IPS-NIHi7 (cell line): ENCODE measurements at regions not wholly inside any gene's neighbourhood (a gene's known extent, or its start where the extent isn't known, plus 50 kb on each side); places are given as distances from the start of the nearest gene placed in this dataset.

Experiments used
- DNase-seq: peaks from one replicate; pipeline ENCODE4 v3.0.0; 2012; ENCODE audit warnings: mixed read lengths; ENCODE audit errors: extremely low spot score

DNA sequence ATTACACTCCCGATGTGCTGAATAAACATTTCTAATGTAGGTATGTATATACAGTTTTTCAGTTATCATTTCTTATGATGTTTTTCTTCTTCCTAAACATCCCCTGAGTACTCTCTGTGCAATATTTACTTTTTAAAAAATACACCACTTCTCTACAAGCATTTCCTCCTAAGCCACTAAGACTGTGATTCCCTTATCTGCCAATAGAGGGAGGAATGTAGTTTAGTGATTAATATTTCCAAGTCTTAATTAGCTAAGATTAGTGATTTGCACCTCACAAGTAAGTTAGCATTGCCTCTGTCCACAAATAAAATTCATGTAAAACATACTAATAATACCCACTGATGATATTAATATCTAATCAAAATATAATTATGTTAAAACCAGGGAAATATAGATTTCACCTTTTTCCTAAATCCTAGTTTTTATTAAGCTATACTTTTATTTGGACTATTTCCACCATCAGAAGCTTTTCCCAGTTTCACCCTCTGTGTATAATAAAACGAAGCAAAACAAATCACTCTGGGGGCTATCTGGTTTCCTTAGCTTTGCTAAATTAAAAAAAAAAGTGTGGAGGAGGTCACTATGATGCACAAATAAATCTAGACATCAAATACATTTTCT is 909.1 kb downstream of the FAT4 start:
- no peak for DNase-seq

DNA sequence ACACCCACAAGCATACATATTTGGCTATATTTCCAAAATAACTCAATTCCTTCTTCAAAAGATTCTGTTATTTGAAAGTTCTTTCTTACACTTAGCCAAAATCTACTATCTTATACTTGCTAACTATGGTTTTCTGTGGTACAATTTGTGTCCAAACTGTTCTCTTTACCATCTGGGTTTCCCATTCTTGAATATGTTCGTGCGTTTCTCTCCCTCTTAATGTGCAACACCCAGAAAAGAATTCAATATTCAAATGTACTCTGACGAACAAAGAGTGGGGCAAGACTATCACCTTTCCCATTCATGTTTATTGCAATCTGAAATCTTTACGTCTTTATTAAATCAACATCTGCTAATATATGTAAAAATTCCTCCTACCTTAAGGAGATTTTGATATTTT is 912.7 kb downstream of the FAT4 start:
- DNase-seq, result no peak

DNA sequence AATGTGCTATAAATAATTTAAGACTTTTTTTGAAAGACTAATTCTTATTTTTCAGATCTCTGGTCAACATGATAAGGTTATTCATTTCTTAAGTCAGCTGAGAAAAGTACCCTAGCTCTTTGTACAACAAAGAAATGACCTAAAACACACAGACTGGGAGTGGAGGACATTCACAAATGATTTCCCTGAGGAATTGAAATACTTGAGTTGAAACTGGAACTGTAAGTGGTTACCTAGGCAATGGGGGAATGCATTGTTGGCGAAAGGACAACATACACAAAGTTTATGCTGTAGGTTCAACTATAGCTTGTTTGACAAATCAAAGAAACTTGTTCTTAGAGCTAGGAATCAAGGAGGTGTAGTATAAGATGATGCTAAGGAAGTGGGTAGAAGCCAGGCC is 915.5 kb downstream of the FAT4 start:
- DNase-seq, result no peak

DNA sequence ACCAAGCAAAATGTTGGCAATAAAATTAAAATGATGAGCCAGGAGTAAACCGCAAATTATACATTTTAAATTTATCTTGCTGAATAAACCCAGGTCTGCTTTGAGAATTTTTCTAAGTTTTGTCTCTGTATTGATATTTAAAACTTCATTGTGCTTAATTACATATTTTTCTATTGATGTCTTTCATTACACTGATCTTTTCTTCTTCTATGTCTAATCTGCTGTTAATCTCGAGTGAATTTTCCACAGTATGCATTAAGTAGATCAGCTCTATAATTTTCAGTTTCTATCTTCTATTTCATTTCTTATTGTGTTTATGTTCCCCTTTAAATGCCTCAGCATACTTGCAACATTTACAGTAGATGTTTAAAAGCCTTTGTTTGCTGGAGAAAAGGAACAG is 918.7 kb downstream of the FAT4 start:
- no peak for DNase-seq

DNA sequence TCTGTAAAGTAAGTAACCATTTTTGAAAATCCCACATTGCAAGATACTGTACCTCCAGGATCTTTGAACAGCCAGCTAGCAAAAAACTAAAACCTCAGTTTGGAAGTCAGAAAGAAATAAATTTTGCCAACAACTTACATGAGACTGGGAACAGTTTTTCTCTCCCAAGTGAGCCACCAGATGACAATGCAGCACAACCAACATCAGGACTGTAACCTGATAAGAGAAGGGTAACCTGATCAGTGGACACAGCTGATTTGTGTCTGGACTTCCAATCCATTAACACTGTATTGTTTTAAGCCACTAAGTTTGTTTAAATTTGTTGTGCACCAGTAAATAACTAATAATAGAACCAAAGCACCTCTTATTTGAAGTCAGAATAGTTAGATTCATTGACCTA is 923.3 kb downstream of the FAT4 start:
- peak; percentile 11 for DNase-seq

DNA sequence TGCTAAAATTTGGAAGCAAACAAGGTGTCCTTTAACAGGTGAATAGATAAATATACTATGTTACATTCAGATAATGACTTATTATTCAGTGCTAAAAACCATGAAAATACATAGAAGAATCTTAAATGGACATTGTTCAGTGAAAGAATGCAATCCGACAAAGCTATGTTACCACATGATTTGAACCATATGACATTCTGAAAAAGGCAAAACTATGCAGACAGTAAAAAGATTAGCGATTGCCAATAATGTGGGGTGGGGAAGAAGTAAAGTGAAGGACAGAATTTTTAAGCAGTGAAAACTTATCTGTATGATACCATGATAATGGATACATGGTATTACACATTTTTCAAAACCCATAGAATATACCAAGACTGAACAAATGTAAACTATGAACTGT is 926.9 kb downstream of the FAT4 start:
- no peak for DNase-seq

DNA sequence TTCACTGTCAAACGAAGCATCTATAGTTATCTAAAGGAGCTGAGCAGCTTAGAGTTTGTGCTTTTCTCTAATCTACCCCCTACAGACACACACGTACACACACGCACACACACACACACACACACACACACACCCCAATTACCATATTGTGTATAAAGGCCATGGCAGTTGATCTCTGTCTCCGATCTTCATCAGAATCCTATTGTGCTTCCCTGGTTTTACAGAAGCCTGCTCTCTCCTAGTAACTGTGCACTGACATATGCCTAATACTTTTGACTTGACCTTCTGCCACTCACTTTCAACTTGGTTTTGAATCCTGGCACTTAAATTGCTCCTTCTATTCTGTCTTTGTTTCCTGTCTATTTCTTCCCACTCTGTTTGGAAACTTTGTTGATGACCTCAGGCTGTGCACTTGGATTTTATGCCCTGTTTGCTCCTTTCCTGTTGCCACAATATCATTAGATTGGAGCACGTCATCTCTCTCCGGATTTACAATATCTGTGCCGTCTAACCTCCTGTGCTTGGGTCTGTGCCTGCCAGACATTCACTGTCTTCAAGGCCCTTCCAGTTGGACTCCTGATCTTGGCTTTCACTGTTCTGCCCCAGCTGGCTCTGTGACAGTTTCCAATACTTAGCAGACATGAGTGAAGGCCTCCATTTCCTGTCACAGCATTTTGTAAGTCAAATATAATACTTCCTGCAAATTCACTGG is 928.1 kb downstream of the FAT4 start:
- no peak for DNase-seq

DNA sequence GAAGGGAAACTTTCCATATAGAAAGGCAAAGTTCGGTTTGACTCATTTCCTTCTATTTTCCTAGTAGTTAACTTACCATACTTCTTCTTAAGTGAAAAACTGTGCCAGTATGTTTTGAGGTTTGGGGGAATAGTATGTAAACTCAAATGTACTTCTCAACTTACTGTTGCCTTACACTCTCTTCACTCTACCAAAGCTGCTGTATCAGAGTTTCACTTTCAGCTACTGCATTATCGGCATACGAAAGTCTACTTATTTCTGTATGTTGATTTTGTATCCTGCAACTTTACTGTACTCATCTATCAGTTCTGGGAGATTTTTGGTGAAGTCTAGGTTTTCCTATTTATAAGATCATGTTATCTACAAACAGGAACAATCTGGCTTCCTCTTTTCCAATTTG is 932.7 kb downstream of the FAT4 start:
- DNase-seq, result no peak

DNA sequence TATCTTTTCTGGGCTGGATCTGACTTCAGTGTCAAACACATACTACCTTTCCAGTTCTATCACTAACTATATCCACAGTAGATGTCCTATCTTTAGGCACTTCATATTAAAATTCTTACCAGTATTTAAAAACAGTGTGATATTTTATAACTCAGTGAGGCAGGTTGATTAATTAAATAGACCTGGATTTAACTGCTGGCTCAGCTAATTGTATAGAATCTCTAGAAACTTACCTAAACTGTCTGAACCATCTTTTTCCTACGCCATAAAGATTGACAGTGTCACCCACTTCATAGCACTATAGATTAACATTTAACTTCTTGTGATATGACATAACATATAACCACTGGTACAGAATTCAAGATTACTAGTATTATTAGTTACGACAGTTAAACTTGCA is 935.3 kb downstream of the FAT4 start:
- DNase-seq, result no peak

DNA sequence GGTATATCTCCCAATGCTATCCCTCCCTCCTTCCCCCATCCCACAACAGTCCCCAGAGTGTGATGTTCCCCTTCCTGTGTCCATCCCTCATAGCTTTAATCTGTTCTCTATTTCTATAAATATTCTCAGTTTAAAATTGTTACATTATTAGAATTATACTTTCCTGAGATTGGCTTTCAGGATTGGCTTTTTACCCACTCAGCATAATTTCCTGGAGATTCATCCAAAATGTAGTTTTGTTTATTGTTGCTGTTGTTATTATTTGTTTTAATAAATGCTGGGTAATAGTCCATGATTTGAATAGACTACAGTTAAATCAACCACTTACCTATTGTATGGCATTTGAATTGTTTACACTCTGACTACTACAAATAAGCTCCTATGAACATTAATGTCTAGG is 936.4 kb downstream of the FAT4 start:
- DNase-seq, result no peak

DNA sequence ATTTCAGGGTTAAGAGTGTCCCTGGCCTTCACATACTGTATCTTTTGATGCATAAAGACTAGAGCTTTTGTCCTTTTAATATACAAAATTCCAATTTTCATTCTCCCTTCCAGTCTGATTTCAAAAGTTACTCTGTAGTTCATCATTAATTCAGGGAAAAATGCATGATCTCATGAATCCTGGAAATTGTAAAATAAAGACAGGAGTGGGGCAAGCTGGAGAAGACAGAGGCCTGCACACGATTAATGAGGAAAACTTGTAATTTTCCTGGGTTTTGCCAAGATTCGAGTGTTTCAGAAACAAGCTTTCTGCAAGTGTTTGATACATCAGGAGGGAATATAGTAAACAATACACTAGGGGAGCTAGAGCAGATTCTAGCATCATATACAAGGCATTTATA is 947.9 kb downstream of the FAT4 start:
- no peak for DNase-seq

DNA sequence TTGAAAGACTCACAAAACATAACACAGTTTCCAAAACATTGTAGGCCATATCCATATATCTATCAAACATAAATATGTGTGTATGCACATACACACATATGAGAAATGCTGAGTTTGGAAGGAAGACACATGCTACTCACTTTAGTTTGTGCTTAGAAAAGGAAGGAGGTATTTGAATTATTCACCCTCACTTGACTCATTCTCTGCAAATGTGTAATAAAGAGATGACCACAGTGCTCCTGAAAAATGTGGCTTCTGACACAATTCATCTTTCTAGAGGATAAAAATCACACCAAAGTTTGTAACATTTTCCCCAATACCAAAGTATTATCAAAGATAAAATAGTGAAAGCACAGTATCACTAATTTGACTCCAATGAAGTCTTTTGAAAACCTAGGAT is 950.1 kb downstream of the FAT4 start:
- DNase-seq, result no peak

DNA sequence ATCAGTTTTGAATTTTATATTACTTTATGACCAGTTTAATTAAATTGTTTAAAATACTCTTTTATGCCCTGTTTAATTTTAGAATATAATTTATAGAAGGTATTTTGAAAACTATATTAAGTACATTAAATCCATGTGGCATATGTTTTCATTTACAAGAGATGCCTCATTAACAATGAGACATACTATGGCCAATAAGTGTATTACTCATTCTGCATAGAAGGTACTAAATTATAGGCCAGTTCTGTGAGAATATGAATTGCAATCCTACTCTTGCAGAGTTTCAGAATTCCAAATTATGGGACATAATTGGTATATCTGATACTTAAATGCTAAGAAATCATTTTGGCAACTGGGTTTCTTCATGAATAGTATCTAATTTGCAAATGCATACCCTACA is 951.1 kb downstream of the FAT4 start:
- no peak for DNase-seq

DNA sequence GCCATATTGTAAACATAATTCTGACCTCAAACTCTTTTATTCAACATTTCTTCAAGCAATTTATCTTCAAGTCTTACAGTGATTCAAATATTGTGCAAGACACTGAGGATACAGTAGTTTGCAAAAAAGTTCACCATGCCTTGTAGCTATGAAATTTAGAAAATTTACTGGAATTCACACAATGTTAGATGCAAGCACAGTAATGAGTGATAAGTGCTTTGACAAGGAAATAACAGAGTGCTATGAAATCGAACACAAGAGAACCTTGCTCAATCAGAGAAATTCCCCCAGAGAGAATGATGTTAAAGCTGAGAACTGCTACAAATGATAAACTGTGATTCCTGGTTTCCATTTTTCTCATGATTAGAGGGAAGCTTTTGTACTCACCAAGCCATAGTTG is 952.9 kb downstream of the FAT4 start:
- DNase-seq, result no peak

DNA sequence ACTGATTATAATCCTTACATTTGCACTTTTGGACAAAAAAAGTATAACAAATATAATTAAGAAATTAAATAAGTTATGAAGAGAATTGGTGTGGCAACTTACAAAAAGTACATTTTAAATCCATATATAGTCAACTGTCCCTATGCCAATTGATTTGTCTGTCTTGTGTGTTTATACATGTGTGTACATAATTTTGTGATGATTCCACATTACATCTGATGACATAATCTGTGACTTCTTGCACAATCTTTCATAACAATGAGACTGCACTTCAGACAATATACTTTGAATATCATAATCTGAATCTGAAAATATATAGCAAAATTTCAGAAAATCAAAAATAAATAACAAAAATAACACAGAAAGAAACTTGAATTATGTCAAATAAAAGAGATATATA is 953.4 kb downstream of the FAT4 start:
- DNase-seq, result no peak

DNA sequence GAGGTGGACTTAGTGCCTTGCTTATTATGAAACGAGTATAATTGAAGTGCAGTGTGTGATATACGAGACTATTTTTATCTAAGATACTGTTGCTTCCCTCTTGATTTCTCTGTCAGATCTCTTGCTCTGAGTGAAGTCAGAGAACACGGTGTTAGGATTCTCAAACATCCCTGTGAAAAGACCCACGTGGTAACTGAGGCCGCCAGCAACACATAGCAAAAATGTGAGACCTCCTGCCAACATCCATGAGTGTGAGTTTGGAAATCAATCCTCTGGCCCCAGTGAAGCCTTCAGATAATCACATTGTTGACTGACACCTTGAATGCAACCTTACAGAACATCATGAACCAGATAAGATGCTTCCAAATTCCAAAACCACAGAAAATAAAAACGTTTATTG is 954.4 kb downstream of the FAT4 start:
- no peak for DNase-seq

DNA sequence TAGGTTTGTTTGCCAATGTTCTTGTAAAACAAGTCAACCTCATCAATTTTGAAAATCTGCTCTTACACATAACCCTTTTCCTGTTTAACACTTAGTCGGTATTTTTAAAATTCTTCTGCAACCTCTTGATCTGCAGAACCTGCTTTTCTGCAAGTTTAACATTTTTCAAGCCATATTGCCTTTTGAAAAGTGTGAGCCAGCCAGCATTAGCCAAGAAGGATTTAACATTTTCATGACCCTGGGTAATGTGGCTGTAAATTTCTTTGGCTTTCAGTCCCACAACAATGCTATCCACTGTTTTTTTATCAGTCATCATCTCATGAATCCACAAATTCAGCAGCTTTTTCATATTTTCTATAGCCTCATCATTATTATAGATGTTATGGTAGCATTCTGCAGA is 956.5 kb downstream of the FAT4 start:
- no peak for DNase-seq

DNA sequence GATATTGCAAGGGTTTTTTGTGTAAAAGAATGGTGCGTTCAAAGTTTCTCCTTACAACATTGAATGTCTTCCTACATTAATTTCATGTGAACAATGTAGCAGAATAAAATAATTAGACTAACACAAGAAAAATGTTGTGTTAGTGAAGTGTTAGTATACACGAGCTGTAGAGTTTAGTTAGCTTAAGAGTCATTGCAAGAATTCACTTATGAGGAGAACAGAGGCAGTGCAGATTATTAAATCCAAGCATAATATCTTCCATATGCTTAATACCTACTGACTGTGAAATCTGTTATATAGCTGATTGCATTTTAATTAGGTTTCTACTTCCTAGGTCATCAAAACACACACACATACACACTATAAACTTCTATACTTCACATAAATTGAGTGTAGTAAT is 959.0 kb downstream of the FAT4 start:
- DNase-seq, result no peak

DNA sequence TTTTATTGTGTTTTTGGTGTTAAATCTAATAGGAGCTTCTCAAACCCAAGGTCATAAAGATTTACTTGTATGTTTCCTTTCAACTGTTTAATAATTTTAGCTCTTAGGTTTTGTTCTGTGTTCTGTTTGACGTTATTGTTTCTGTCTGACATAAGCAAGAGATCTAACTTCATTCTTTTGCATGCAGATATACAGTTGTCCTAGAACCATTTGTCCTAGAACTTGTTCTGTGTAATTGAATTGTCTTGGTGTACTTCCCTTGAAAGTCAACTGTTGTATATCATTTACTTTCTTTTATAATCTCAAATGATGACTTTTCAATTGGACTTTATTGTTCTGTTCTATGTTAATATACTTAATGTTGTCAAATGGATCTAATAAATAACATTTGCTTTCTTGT is 977.1 kb downstream of the FAT4 start:
- no peak for DNase-seq

DNA sequence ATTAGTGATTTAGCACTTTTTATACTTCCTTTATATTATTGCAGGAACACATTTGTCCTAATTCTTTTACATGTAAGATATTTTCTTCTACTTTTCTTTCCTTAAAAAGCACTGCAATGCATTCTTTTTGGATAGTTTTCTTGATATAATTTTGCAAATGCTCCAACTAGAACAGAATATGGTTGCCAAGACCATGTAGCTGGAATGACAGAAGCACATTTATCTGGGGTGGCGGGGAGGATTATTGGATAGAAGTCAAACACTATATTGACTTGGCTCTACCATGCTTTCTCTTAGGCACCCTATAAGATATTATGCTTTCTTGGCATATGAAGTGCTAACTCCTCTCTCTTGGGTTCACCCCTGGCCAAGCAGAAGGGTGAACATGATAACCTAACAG is 983.5 kb downstream of the FAT4 start:
- DNase-seq, result no peak

DNA sequence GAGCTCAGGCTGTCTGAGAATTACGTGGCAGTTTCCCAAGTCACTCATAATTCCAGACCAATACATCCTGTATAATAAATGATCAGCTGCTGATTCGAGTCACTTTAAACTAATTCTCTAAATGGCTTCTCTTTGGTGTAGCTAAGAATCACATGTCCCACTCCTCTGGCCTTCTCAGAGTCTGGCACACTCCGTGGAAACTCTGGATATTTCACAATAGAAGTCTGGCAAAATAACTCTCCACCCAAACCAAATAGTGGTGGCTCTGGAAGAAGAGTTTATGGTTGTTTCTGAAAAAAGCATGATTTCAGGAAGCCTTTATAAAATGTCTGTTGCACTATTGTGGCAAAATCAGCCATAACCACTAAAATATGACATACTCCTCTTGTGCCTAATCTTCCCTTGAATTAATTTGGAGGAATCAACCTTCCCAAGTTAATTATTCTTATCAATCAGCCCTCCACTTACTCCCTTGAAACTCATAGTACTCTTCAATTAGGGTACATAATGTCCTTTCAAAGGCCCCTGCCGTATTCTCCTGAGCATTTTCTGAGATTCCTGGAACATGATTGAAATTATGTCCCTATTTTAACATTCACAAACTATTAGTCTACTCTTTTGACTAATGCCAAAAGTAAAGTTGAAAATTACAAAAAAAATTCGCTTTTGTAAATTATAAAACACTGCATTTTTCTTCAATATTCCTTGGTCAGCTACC is 991.6 kb downstream of the FAT4 start:
- no peak for DNase-seq

DNA sequence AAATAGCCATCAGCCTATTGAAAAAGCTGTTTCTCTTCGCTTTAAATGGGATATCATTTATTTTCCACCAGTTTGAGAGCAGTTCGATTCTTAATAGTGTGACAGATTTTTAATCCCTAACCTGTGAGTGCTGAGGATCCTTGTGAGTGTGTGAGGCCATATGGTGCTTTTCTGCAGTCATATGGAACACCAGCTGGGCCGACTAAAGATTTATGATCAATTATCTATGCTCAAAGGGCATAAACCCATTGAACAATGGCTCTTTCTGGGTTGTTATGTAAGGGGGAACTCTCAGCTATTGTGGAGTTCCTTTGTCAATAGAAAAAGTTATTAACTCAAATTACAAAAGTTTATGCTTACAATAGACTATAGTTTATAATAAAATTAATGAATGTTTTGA is 1003.6 kb downstream of the FAT4 start:
- DNase-seq, result no peak

DNA sequence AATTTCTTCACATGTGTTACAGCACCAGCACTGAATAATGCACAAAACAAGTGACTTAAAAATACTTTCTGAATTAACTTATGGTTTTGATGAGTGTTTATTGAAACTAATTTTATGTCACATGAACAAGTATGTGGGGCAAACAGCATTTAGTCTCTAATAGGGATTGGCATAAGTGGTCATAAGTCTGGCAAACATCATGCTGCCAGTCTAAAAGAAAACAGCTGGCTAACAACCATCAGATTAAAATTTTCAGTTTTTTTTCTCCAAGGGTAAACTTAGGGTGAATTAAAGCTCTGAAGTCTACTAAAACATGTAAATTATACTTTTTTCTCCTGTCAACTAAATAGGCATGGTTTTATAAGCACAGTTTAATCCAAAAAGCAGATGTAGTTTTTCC is 1014.2 kb downstream of the FAT4 start:
- no peak for DNase-seq
